EH (cell line): ENCODE measurements at regions not wholly inside any gene's neighbourhood (a gene's known extent, or its start where the extent isn't known, plus 50 kb on each side); places are given as distances from the start of the nearest gene placed in this dataset.

Experiments used
- DNase-seq: peaks from one replicate; pipeline ENCODE4 v3.0.0-alpha.2; 2015; ENCODE audit warnings: low read depth

GRCh38 chr2:238654479-238655197 is 193.2 kb upstream of the TWIST2 start:
- no peak for DNase-seq

- DNase-seq, result no peak
These were observed 192.6 kb upstream of the TWIST2 start for GRCh38 chr2:238655198-238655860.

- DNase-seq, result no peak
These were observed 191.7 kb upstream of the TWIST2 start for GRCh38 chr2:238655974-238656722.

DNA sequence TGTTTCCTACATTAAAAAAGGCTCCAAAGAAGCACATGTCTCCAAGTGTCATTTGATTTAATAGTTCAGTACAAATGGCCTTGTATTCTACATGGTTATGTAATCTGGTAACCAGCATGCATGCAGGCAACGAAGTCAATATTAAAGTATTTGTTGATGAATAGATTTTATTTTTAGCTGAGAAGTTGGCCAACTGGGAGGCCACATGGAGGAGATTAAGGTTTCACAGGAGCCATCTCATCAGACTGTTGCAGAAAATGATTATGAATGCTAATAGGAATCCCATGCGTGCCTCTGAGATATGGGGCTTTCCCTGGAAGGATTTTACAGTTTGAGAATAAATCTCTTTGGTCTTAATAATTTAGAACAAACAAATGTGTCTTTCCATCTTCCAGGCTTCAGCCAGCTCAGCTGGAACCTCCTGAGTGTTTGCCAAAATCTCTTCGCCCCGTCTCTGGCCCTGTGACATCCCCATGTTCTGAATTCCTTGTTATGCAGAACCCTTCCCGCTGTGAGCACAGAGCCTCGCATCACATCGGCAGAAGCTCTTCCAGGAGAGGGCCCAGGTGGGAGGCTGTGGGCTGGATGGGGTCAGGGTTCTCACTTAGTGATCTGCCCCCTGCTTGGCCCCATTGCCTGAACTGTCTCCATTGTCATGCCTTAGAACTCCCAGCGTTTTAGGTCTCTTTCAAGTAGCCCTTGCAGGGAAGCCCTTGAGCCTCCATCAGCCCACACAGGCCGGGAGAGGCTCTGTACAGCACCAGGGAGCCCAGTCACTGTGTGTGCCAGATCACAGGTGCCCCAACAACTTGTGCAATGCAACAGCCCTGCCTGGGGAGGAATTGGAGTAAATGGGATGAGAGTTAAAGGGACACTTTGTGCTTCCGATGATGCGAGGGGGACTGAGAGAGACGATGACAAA is 190.5 kb upstream of the TWIST2 start:
- peak; percentile 62 for DNase-seq

GRCh38 chr2:238658054-238658407 is 189.9 kb upstream of the TWIST2 start:
- DNase-seq, result no peak

DNA sequence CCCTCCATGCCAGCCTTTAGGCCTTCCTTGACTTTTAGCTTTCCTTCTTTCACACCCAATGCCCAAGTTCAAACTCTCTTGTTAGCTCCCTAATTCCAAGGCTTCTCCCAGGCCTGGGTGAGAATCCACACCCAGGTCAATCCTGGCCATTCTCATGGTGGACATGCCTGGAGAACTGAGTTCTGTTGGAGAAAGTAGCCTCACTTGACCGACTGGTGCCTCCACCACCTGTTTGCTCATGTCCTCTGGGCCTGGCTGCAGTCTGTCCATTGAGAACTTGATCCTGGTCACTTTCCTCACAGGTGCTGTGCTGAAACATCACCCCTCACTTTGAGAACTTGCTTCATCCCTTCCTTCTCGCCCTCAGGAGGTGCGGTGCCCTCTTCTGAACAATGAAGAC is 189.1 kb upstream of the TWIST2 start:
- no peak for DNase-seq

DNA sequence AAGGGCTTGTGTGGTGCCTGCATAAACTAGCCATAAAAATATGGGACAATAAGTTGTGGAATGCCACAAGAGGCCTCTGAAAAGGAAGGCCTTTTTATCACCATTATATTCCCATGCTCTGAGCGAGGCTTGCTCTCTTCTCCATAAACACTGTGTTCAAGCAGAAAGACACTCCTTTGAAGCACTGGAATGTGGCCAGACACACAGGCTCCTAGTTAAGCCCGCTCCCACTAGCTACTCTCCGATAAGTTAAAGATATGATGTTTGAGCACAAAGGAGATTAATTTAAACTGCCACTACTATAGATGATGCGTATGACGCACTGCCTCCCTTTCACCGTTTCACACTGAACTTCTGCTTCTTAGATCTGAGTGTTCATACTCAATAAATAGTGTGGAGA is 188.7 kb upstream of the TWIST2 start:
- DNase-seq, result no peak

- no peak for DNase-seq
These were observed 184.3 kb upstream of the TWIST2 start for GRCh38 chr2:238663586-238663985.

- DNase-seq, result no peak
These were observed 182.0 kb upstream of the TWIST2 start for GRCh38 chr2:238665919-238666318.

DNA sequence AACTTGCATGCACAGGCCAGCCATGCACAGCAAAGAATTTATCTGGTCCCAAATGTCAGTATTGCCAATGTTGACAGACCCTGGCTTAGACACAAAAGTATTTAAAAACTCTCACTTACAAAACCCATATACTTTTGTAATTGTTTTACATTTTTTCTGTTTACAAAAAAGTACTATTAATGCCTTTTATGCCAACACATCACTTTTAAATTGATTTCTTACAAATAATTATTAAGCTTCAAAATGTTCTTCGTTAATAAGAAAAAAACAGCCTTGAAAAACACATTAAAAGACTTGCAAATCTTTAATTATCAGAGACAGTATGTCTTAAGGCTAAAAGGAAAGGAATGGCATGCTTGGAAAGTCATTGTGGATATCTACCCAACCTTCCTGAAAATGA is 181.3 kb upstream of the TWIST2 start:
- no peak for DNase-seq

GRCh38 chr2:238667008-238667407 is 180.9 kb upstream of the TWIST2 start:
- peak; percentile 89 for DNase-seq

GRCh38 chr2:238667639-238668038 is 180.2 kb upstream of the TWIST2 start:
- DNase-seq, result no peak

GRCh38 chr2:238668426-238668825 is 179.5 kb upstream of the TWIST2 start:
- DNase-seq, result no peak

DNA sequence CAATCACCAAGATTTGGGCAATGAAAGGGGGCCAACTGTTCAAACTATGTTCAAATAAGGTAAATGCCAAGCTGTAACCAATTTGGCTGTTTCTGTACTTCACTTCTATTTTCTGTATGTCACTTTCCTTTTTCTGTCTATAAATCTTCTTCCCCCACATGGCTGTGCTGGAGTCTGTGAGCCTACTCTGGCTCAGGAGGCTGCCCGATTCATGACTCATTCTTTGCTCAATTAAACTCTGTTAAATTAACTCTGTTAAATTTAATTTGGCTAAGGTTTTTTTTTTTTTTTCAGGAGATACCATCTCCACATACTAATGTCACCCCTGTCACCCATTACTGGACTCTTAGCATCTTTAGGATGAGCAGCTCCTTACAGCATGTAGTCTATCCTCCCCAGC is 178.8 kb upstream of the TWIST2 start:
- peak; percentile 55 for DNase-seq

DNA sequence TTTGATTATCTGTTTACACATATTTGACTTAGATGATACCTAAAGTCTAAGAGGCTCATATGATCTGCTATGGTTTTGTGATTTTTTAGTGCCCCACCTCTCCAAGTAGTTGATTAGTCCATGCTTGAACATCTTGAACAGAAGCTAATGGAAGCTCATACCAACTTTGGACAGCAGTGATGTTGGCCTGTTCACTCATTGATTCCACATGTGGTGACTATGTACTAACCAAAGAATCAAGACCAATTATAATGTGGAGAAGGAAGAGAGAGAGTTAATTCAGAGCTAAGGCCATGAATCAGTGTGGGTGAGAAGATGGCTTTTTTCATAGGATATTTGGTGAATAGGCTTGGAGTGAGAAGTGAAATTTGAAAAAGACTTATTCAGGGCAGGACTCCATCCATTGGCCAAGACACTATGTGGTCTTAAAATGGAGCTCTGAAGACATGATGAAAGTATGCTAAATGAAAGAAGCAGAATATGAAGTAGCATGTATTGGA is 178.3 kb upstream of the TWIST2 start:
- DNase-seq, result no peak

- DNase-seq, result peak; percentile 21
These were observed 177.7 kb upstream of the TWIST2 start for GRCh38 chr2:238670111-238670585.

DNA sequence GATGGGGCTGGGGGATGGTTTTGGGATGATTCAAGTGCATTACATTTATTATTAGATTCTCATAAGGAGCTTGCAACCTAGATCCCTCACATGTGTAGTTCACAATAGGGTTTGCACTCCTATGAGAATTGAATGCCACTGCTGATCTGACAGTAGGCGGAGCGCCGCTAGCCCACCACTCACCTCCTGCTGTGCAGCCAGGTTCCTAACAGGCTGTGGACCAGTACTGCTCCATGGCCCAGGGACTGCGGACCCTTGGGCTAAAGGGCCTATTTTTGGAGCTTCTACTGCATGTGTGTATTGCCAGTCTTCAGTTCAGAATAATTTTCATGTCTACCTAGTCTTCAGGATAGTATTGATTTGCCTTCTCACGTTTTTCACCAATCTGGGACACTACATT is 165.3 kb upstream of the TWIST2 start:
- DNase-seq, result no peak

- DNase-seq, result peak; percentile 96
These were observed 163.2 kb upstream of the TWIST2 start for GRCh38 chr2:238684362-238685326.

DNA sequence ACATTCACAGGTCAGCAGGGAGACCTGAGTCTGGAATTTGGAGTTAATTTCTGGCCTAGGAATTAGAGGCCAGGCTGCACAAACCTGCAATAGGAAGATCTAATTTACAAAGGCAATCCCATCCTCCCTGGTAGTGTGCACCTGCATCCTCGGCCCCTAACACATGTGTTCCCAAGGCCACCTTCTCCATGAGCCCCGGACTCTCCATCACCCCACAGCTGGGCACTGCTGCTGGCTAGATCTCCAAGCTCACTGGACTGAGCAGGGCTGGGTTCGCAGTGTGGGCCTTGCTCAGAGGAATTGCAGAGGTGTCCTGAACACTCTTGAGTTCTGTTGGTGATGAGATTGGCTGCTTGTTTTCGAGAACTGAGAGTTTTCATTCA is 162.6 kb upstream of the TWIST2 start:
- DNase-seq, result no peak

DNA sequence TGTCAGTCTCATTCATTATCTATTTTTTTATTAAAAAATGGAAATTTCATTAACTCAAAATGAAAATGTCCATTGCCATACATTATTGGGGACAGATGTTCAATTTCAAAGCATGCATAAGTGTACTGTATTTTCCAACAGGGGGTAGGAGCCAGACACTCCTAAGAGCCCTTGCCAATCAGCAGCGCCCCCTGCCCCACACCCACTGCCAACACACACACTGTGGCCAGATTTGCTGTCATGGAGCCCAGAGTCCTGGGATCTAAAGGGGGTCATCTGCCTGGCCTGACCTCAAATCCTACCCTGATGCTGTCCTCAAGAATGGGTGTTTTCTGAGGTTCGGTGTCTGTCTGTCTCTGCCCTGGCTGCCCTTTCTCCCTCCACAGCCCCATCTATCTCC is 162.2 kb upstream of the TWIST2 start:
- no peak for DNase-seq

DNA sequence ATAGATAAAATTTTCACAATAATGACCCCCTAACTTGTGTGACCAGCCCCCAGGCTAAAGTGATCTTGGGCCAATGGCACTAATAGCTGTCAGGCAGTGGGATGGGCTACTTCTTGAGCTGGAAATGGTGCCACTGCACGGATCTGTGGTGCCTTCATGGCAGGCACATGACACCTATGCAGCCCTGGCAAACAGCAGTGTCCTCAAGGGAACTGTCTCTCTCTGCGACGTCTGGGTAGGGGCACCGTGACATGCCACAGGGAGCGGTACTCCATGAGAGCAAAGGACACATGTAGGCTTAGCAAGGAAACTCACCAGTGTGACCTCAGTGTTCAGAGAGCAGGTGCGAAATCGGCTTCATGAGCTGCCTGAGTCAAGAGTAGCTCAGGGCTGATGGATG is 161.7 kb upstream of the TWIST2 start:
- no peak for DNase-seq
